Nephron (organoid): ENCODE measurements at regions not wholly inside any gene's neighbourhood (a gene's known extent, or its start where the extent isn't known, plus 50 kb on each side); places are given as distances from the start of the nearest gene placed in this dataset.

Experiments
- H3K27ac Mint-ChIP-seq, 3 experiments: 2 replicates each; pipeline ENCODE4 v1.8.0; 2020; ENCODE audit warnings: mixed read lengths in 3 of 3, mild to moderate bottlenecking in 2 of 3, moderate library complexity in 1 of 3
- H3K27me3 Mint-ChIP-seq: 2 replicates; pipeline ENCODE4 v1.8.0; 2021; ENCODE audit warnings: low read depth, mild to moderate bottlenecking, moderate library complexity, mixed read lengths
- H3K36me3 Mint-ChIP-seq: 2 replicates; pipeline ENCODE4 v1.8.0; 2020; ENCODE audit warnings: low read depth, mixed read lengths
- H3K4me1 Mint-ChIP-seq: 2 replicates; pipeline ENCODE4 v1.8.0; 2020; ENCODE audit warnings: mixed read lengths
- H3K4me3 Mint-ChIP-seq, 3 experiments: 2 replicates each; pipeline ENCODE4 v1.8.0; 2020; ENCODE audit warnings: mild to moderate bottlenecking in 3 of 3, mixed read lengths in 3 of 3, moderate library complexity in 2 of 3
- H3K9me3 Mint-ChIP-seq: 2 replicates; pipeline ENCODE4 v1.8.0; 2020; ENCODE audit warnings: mixed read lengths
- CTCF ChIP-seq, 3 experiments: fragments of 200-600 bp; sonication (generic); IDR thresholded peaks; one replicate each; pipeline ENCODE4 v1.5.0; 2021; ENCODE audit warnings: antibody characterized with exemption in 3 of 3; ENCODE audit not compliant: unreplicated experiment in 3 of 3

GRCh38 chr10:61192042-61192441, 248.1 kb upstream of the RHOBTB1 start:
- Mint-ChIP-seq H3K9me3 (peaks cover 18% of the 10 kb centered on the region), H3K4me3 (no peak overlapping the region)
- no peak for TF ChIP-seq CTCF (IDR thresholded peaks at IDR 0.05; ENCODE audit: unreplicated experiment in 3 of 3)

DNA sequence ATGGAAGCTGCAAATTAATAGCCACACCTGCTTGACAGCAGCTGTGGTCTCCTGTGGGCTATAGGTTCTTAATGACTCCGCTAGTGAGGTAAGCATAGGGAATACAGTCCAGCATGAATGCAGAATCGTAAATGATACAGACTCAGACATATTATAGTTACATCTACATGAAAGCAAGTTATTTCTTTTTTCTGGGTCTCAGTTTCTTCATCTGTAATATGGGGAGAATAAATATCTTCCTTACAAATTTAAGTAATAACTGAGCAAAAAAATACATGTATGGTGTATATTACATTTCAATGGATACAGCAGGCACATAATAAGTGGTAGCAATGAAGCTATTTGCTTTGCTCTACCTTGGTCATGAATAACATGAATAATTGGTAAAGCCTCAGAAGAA, 245.9 kb upstream of the RHOBTB1 start:
- Mint-ChIP-seq H3K36me3 (peaks cover 8% of the 10 kb centered on the region), H3K9me3 (peaks cover 18% of the 10 kb centered on the region), H3K4me3 (no peak overlapping the region), H3K27me3 (no peaks in the 10 kb centered on the region), H3K27ac (peak overlapping the region in 1 of 3 experiments; percentile 29), H3K4me1 (peaks cover 30% of the 10 kb centered on the region)
- TF ChIP-seq CTCF (IDR thresholded peaks at IDR 0.05; ENCODE audit: unreplicated experiment in 3 of 3): no peak

More at GRCh38 chr10:61192042-61192441, 248.1 kb upstream of the RHOBTB1 start:
- Mint-ChIP-seq H3K36me3 (peaks cover 8% of the 10 kb centered on the region), H3K27ac (no peak overlapping the region), H3K4me1 (peaks cover 43% of the 10 kb centered on the region), H3K27me3 (no peaks in the 10 kb centered on the region)

- TF ChIP-seq CTCF (IDR thresholded peaks at IDR 0.05; ENCODE audit: unreplicated experiment in 3 of 3): no peak
- Mint-ChIP-seq H3K9me3 (peaks cover 14% of the 10 kb centered on the region), H3K4me3 (no peak overlapping the region), H3K27ac (peak overlapping the region; percentile 5 to 76 (median 10)), H3K27me3 (no peaks in the 10 kb centered on the region), H3K4me1 (peaks cover 33% of the 10 kb centered on the region), H3K36me3 (peaks cover 8% of the 10 kb centered on the region)
Measured at GRCh38 chr10:61188691-61189090, 244.7 kb upstream of the RHOBTB1 start.

DNA sequence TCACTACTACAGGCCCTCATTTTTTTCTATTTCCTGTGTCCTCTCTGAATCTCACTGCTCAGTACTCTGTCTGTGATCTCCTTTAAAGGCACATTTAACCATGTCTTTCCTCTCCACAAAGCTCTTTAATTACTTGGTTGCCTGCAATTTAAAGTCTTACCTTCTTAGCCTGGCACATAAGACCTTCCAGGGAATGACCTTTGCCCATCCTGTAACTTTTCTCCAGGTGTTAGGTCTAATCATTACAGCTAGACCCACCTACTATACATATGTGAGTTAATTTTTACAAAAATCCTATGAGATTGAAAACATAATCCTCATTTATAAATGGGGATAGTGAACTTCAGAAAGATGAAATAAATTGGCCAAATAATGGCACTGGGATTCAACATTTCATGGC, 244.1 kb upstream of the RHOBTB1 start:
- peak overlapping the region; percentile 5 to 76 (median 10) for H3K27ac Mint-ChIP-seq
- TF ChIP-seq CTCF (IDR thresholded peaks at IDR 0.05; ENCODE audit: unreplicated experiment in 3 of 3): no peak
- peaks cover 10% of the 10 kb centered on the region for H3K9me3 Mint-ChIP-seq

DNA sequence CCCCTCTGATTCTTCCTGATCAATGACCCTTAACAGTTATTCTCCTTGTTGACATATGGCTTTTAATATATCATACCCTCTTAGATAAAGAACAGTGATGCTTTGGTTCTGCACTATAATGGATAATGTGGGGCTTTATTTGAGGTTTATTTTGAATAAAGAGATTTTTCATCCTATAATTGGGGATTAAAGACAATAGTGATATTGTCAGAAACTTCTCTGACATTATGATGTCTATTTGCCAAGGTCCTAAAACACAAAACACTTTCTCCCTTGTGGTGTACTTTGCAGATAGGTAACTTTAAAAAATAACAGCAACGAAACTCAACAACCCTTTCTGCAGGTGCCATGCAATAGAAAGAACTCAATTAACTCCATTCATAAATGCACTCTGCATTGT, 243.6 kb upstream of the RHOBTB1 start:
- peak overlapping the region; percentile 5 to 76 (median 10) for H3K27ac Mint-ChIP-seq
- H3K9me3 Mint-ChIP-seq: peaks cover 6% of the 10 kb centered on the region
- no peak overlapping the region for H3K4me3 Mint-ChIP-seq
- TF ChIP-seq CTCF (IDR thresholded peaks at IDR 0.05; ENCODE audit: unreplicated experiment in 3 of 3): no peak
- H3K36me3 Mint-ChIP-seq: no peaks in the 10 kb centered on the region
- H3K4me1 Mint-ChIP-seq: peaks cover 36% of the 10 kb centered on the region
- no peaks in the 10 kb centered on the region for H3K27me3 Mint-ChIP-seq

More for the DNA sequence above, 244.1 kb upstream of the RHOBTB1 start:
- H3K4me3 Mint-ChIP-seq: no peak overlapping the region
- no peaks in the 10 kb centered on the region for H3K27me3 Mint-ChIP-seq
- H3K36me3 Mint-ChIP-seq: peaks cover 4% of the 10 kb centered on the region
- H3K4me1 Mint-ChIP-seq: peaks cover 36% of the 10 kb centered on the region

- H3K9me3 Mint-ChIP-seq: peaks cover under 1% of the 10 kb centered on the region
- H3K27ac Mint-ChIP-seq: no peak overlapping the region
- no peak overlapping the region for H3K4me3 Mint-ChIP-seq
- no peaks in the 10 kb centered on the region for H3K27me3 Mint-ChIP-seq
- peaks cover 48% of the 10 kb centered on the region for H3K4me1 Mint-ChIP-seq
- H3K36me3 Mint-ChIP-seq: no peaks in the 10 kb centered on the region
- TF ChIP-seq CTCF (IDR thresholded peaks at IDR 0.05; ENCODE audit: unreplicated experiment in 3 of 3): no peak
Measured at GRCh38 chr10:61186408-61186807, 242.4 kb upstream of the RHOBTB1 start.
